ENCODE measurements at regions not wholly inside any gene's neighbourhood (a gene's known extent, or its start where the extent isn't known, plus 50 kb on each side); places are given as distances from the start of the nearest gene placed in this dataset.

DNA sequence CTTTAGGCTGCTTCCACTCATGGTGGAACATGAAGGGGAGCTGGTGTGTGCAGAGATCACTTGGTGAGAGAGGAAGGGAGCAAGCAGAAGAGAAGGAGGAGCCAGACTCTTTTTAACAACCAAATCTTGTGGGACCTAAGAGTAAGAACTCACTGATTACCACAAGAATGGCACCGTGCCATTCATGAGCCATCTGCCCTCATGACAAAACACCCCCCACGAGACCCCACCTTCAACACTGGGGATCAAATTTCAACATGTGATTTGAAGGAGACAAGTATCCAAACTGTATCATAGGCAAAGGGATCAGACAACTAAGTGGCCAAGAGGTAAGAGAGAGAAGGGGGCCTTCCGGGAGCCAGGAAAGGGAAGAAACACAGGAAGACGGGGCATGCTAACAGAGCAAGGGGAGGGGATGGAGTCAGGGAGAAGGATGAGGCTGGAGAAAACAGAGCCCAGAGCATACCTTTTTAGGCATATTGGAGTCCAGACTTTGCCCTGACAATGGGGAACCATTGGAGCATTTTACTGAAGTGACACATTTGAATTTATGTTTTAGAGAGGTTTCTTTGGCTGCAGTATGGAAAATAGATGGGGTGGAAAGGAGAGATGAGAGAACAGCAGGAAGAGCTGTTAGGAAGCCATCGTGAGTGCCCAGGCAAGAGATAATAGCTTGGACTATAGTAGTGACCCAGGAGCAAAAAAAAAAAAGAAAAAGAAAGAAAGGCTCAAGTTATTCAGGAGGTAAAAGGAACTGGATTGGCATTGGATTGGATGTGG is 204.4 kb upstream of the NUDT4 start:
- no peak for TF ChIP-seq ZNF529 (tag by site-specific recombination; IDR thresholded peaks at IDR 0.05; ENCODE audit: insufficient replicate concordance)
- TF ChIP-seq, protein P1, sequence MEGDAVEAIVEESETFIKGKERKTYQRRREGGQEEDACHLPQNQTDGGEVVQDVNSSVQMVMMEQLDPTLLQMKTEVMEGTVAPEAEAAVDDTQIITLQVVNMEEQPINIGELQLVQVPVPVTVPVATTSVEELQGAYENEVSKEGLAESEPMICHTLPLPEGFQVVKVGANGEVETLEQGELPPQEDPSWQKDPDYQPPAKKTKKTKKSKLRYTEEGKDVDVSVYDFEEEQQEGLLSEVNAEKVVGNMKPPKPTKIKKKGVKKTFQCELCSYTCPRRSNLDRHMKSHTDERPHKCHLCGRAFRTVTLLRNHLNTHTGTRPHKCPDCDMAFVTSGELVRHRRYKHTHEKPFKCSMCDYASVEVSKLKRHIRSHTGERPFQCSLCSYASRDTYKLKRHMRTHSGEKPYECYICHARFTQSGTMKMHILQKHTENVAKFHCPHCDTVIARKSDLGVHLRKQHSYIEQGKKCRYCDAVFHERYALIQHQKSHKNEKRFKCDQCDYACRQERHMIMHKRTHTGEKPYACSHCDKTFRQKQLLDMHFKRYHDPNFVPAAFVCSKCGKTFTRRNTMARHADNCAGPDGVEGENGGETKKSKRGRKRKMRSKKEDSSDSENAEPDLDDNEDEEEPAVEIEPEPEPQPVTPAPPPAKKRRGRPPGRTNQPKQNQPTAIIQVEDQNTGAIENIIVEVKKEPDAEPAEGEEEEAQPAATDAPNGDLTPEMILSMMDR (tag by site-specific recombination; IDR thresholded peaks at IDR 0.05): no peak
- TF ChIP-seq ZNF416 (tag by site-specific recombination; IDR thresholded peaks at IDR 0.05): no peak
- TF ChIP-seq, protein P2, sequence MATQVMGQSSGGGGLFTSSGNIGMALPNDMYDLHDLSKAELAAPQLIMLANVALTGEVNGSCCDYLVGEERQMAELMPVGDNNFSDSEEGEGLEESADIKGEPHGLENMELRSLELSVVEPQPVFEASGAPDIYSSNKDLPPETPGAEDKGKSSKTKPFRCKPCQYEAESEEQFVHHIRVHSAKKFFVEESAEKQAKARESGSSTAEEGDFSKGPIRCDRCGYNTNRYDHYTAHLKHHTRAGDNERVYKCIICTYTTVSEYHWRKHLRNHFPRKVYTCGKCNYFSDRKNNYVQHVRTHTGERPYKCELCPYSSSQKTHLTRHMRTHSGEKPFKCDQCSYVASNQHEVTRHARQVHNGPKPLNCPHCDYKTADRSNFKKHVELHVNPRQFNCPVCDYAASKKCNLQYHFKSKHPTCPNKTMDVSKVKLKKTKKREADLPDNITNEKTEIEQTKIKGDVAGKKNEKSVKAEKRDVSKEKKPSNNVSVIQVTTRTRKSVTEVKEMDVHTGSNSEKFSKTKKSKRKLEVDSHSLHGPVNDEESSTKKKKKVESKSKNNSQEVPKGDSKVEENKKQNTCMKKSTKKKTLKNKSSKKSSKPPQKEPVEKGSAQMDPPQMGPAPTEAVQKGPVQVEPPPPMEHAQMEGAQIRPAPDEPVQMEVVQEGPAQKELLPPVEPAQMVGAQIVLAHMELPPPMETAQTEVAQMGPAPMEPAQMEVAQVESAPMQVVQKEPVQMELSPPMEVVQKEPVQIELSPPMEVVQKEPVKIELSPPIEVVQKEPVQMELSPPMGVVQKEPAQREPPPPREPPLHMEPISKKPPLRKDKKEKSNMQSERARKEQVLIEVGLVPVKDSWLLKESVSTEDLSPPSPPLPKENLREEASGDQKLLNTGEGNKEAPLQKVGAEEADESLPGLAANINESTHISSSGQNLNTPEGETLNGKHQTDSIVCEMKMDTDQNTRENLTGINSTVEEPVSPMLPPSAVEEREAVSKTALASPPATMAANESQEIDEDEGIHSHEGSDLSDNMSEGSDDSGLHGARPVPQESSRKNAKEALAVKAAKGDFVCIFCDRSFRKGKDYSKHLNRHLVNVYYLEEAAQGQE (tag by site-specific recombination; IDR thresholded peaks at IDR 0.05): no peak
- TF ChIP-seq SCRT1 (tag by site-specific recombination; IDR thresholded peaks at IDR 0.05; ENCODE audit: borderline replicate concordance): no peak

All from HEK293 (cell line).